Endothelial cell of umbilical vein (primary cell): ENCODE measurements at regions not wholly inside any gene's neighbourhood (a gene's known extent, or its start where the extent isn't known, plus 50 kb on each side); places are given as distances from the start of the nearest gene placed in this dataset.

Experiments
- BruUV-seq: library from RNA; stranded (reverse); fragments of 400-500 nt; replicated peaks from 2 replicates; lab custom pipeline; 2021; lab: Mats Ljungman, UMichigan
- CTCF ChIA-PET: fragments of 300-600, 350-600 bp; sonication (Branson Sonifier 250); formaldehyde crosslinking; loops from one replicate; lab custom pipeline; 2021; ENCODE audit warnings: antibody characterized with exemption, inconsistent platforms; lab: Charles Lee
- POLR2A ChIA-PET: fragments of 300-600, 350-600 bp; sonication (Branson Sonifier 250); formaldehyde crosslinking; loops from one replicate; lab custom pipeline; 2021; ENCODE audit warnings: antibody characterized with exemption, inconsistent platforms; lab: Charles Lee
- DNase-seq: peaks from one replicate; pipeline ENCODE4 v3.0.0-alpha.2; 2011; ENCODE audit warnings: low read depth, low spot score
- FAIRE-seq: peaks from 2 replicates; lab custom pipeline; 2011; peaks lifted over from hg19 to GRCh38; lab: Jason Lieb, UNC
- H2AFZ ChIP-seq: 2 replicates; pipeline ENCODE4 v1.6.0; 2012; ENCODE audit warnings: low read depth, low read length, control low read depth, inconsistent platforms
- H3K27ac ChIP-seq: 2 replicates; pipeline ENCODE4 v1.5.1; 2011; ENCODE audit warnings: low read depth, mild to moderate bottlenecking, control low read depth, low read length, moderate library complexity; ENCODE audit not compliant: insufficient read depth
- H3K27me3 ChIP-seq, 2 experiments: 2 replicates each; pipeline versions ENCODE4 v1.6.0 to v1.6.1; 2011; ENCODE audit warnings: low read length in 2 of 2, mixed read lengths in 1 of 2; ENCODE audit not compliant: control insufficient read depth in 2 of 2, insufficient read depth in 2 of 2
- H3K36me3 ChIP-seq, 2 experiments: 2 replicates in 1 of 2; 3 replicates in 1 of 2; pipeline ENCODE4 v1.5.1; 2011; ENCODE audit warnings: low read length in 2 of 2, mild to moderate bottlenecking in 1 of 2, moderate library complexity in 1 of 2; ENCODE audit not compliant: control insufficient read depth in 2 of 2, insufficient read depth in 2 of 2; ENCODE audit errors: extremely low read depth in 1 of 2
- H3K4me1 ChIP-seq: 3 replicates; pipeline ENCODE4 v1.5.1; 2011; ENCODE audit warnings: mild to moderate bottlenecking, low read length; ENCODE audit not compliant: control insufficient read depth, insufficient read depth; ENCODE audit errors: extremely low read depth
- H3K4me2 ChIP-seq: 2 replicates; pipeline ENCODE4 v1.6.1; 2011; ENCODE audit warnings: low read length, control low read depth, mixed read lengths; ENCODE audit not compliant: insufficient read depth
- H3K4me3 ChIP-seq, 3 experiments: fragments of 200-600 bp in 1 of 3; sonication (generic), shearing (Covaris generic) in 1 of 3; replicated peaks in 1 of 3; 2 replicates each; pipeline ENCODE4 v1.5.1; 2011 to 2016; ENCODE audit warnings: control low read depth in 3 of 3, low read length in 3 of 3, mild to moderate bottlenecking in 2 of 3, inconsistent platforms in 1 of 3, low read depth in 1 of 3, moderate library complexity in 1 of 3; ENCODE audit not compliant: insufficient read depth in 1 of 3
- H3K79me2 ChIP-seq: 2 replicates; pipeline ENCODE4 v1.6.0; 2012; ENCODE audit warnings: low read length, inconsistent platforms; ENCODE audit not compliant: control insufficient read depth, insufficient read depth
- H3K9ac ChIP-seq: replicated peaks from 2 replicates; pipeline ENCODE3; 2011; ENCODE audit warnings: low read length, control low read depth; ENCODE audit not compliant: insufficient read depth; ENCODE audit errors: extremely low read depth
- H3K9me1 ChIP-seq: replicated peaks from 3 replicates; pipeline ENCODE4 v1.6.0; 2011; ENCODE audit warnings: mild to moderate bottlenecking, low read length; ENCODE audit not compliant: control insufficient read depth, insufficient read depth; ENCODE audit errors: extremely low read depth
- H3K9me3 ChIP-seq: replicated peaks from 2 replicates; pipeline ENCODE4 v1.5.1; 2012; ENCODE audit warnings: low read length, inconsistent platforms; ENCODE audit not compliant: control insufficient read depth, insufficient read depth
- H4K20me1 ChIP-seq: replicated peaks from 2 replicates; pipeline ENCODE3; 2011; ENCODE audit warnings: mild to moderate bottlenecking, low read length; ENCODE audit not compliant: control insufficient read depth, insufficient read depth; ENCODE audit errors: extremely low read depth
- CTCF ChIP-seq, 2 donors: IDR thresholded peaks; 1 replicate in 1 of 2; 2 replicates in 1 of 2; pipeline ENCODE4 v1.5.1; 2011; ENCODE audit warnings: low read length in 2 of 2, mild to moderate bottlenecking in 2 of 2, moderate library complexity in 2 of 2, control low read depth in 1 of 2, inconsistent platforms in 1 of 2, low read depth in 1 of 2; ENCODE audit not compliant: insufficient read depth in 1 of 2; ENCODE audit errors: extremely low read depth in 1 of 2
- EZH2 ChIP-seq: IDR thresholded peaks from 2 replicates; pipeline ENCODE4 v1.6.1; 2012; ENCODE audit warnings: borderline replicate concordance, low read depth, mild to moderate bottlenecking, moderate library complexity, low read length, inconsistent platforms; ENCODE audit not compliant: severe bottlenecking
- FOS ChIP-seq: IDR thresholded peaks from 2 replicates; pipeline ENCODE4 v1.6.1; 2011; ENCODE audit warnings: mild to moderate bottlenecking, low read length, moderate library complexity, borderline replicate concordance; ENCODE audit not compliant: insufficient read depth
- GATA2 ChIP-seq: IDR thresholded peaks from 2 replicates; pipeline ENCODE4 v1.7.0; 2011; ENCODE audit warnings: low read depth, mild to moderate bottlenecking, moderate library complexity, mixed read lengths, low read length; ENCODE audit not compliant: insufficient read length, insufficient read depth
- JUN ChIP-seq: IDR thresholded peaks from 2 replicates; pipeline ENCODE4 v1.6.1; 2011; ENCODE audit warnings: borderline replicate concordance, low read depth; ENCODE audit not compliant: insufficient read length, insufficient read depth
- MAX ChIP-seq: IDR thresholded peaks from 2 replicates; pipeline ENCODE4 v1.6.1; 2011; ENCODE audit not compliant: insufficient read depth, insufficient read length
- MYC ChIP-seq: IDR thresholded peaks from one replicate; pipeline ENCODE4 v1.6.1; 2011; ENCODE audit warnings: mild to moderate bottlenecking, low read depth, low read length
- POLR2A ChIP-seq: IDR thresholded peaks from 2 replicates; pipeline ENCODE4 v1.6.1; 2012; ENCODE audit warnings: low read depth, mild to moderate bottlenecking, control low read depth, low read length
- POLR2AphosphoS5 ChIP-seq: IDR thresholded peaks from 2 replicates; pipeline ENCODE4 v1.6.1; 2012; ENCODE audit warnings: low read depth, mild to moderate bottlenecking, control low read depth, low read length, moderate library complexity; ENCODE audit not compliant: insufficient read depth
- dilution Hi-C: fragments of 300-500 bp; cut with MboI; formaldehyde crosslinking; loops from one replicate; pipeline ENCODE4 v1.15.0; 2019; ENCODE audit warnings: low sequenced_read_pairs; ENCODE audit not compliant: extremely low pct_ligation_motif_present
- intact Hi-C: fragments of 100-400 bp; cut with micrococcal nuclease; formaldehyde crosslinking; loops from one replicate; pipeline ENCODE4 v1.10.0; 2022

GRCh38 chr10:118500477-118501104, 94.9 kb downstream of the PRLHR start:
- H3K4me1 ChIP-seq, result no peaks in the 10 kb centered on the region
- H3K36me3 ChIP-seq, result no peaks in the 10 kb centered on the region
- intact Hi-C loops, result no loop called here
- H3K9ac ChIP-seq, result no peak overlapping the region
- no peak overlapping the region for H3K4me2 ChIP-seq
- DNase-seq (no peak), FAIRE-seq (no peak)
- H2AFZ ChIP-seq, result no peak overlapping the region
- H3K79me2 ChIP-seq, result no peaks in the 10 kb centered on the region
- H3K27ac ChIP-seq, result no peak overlapping the region
- no peaks in the 10 kb centered on the region for H3K9me3 ChIP-seq
- H4K20me1 ChIP-seq, result no peaks in the 10 kb centered on the region
- H3K27me3 ChIP-seq, result no peaks in the 10 kb centered on the region
- dilution Hi-C loops, result no loop called here
- H3K9me1 ChIP-seq, result no peaks in the 10 kb centered on the region
- no peak for TF ChIP-seq EZH2
- TF ChIP-seq POLR2AphosphoS5, result no peak
- TF ChIP-seq CTCF (IDR thresholded peaks at IDR 0.05; ENCODE audit: extremely low read depth in 1 of 2, insufficient read depth in 1 of 2, low read depth in 1 of 2, low read length in 2 of 2), result no peak
- TF ChIP-seq MYC, result no peak
- H3K4me3 ChIP-seq, result no peak overlapping the region
- POLR2A ChIA-PET, result no interaction called here
- CTCF ChIA-PET, result no interaction called here
- no TSS peak for BruUV-seq

GRCh38 chr10:118499186-118499585, 96.3 kb downstream of the PRLHR start:
- H3K79me2 ChIP-seq, result no peaks in the 10 kb centered on the region
- TF ChIP-seq MAX (no peak), GATA2 (no peak), JUN (no peak), POLR2AphosphoS5 (no peak), MYC (no peak), POLR2A (no peak), CTCF (IDR thresholded peaks at IDR 0.05; ENCODE audit: extremely low read depth in 1 of 2, insufficient read depth in 1 of 2, low read depth in 1 of 2, low read length in 2 of 2) (no peak), EZH2 (no peak), FOS (no peak)
- no peaks in the 10 kb centered on the region for H3K36me3 ChIP-seq
- ChIA-PET CTCF (no interaction called here), POLR2A (no interaction called here)
- DNase-seq, result no peak
- no peak overlapping the region for H2AFZ ChIP-seq
- H3K27me3 ChIP-seq, result no peaks in the 10 kb centered on the region
- no peak overlapping the region for H3K4me3 ChIP-seq
- FAIRE-seq, result no peak
- no peak overlapping the region for H3K4me2 ChIP-seq
- H3K27ac ChIP-seq, result no peak overlapping the region
- no TSS peak for BruUV-seq
- dilution Hi-C loops (no loop called here), intact Hi-C loops (no loop called here)
- H3K4me1 ChIP-seq, result no peaks in the 10 kb centered on the region
- H4K20me1 ChIP-seq, result no peaks in the 10 kb centered on the region
- no peaks in the 10 kb centered on the region for H3K9me1 ChIP-seq
- H3K9ac ChIP-seq, result no peak overlapping the region
- H3K9me3 ChIP-seq, result no peaks in the 10 kb centered on the region
